Stomach (tissue), 4 donors: ENCODE measurements at regions not wholly inside any gene's neighbourhood (a gene's known extent, or its start where the extent isn't known, plus 50 kb on each side); places are given as distances from the start of the nearest gene placed in this dataset.

Experiments
- POLR2A ChIP-seq, 4 donors: fragments of 450-650 bp; IDR thresholded peaks; one replicate each; pipeline ENCODE4 v1.6.1; 2016; ENCODE audit warnings: antibody characterized with exemption in 4 of 4, control low read depth in 2 of 4, mild to moderate bottlenecking in 1 of 4, moderate library complexity in 1 of 4
- TF ChIP-seq, protein P1 (sequence below), 7 experiments: fragments of 450-650 bp in 4 of 7; fragments of 200-600 bp in 3 of 7; sonication (generic) in 3 of 7; IDR thresholded peaks; one replicate each; pipeline ENCODE4 v1.5.1; 2016 to 2019; ENCODE audit warnings: antibody characterized with exemption in 7 of 7, control low read depth in 2 of 7, mild to moderate bottlenecking in 1 of 7

GRCh38 chr9:27719711-27720110 lies 146.4 kb upstream of the C9orf72 start:
- TF ChIP-seq, protein P1, sequence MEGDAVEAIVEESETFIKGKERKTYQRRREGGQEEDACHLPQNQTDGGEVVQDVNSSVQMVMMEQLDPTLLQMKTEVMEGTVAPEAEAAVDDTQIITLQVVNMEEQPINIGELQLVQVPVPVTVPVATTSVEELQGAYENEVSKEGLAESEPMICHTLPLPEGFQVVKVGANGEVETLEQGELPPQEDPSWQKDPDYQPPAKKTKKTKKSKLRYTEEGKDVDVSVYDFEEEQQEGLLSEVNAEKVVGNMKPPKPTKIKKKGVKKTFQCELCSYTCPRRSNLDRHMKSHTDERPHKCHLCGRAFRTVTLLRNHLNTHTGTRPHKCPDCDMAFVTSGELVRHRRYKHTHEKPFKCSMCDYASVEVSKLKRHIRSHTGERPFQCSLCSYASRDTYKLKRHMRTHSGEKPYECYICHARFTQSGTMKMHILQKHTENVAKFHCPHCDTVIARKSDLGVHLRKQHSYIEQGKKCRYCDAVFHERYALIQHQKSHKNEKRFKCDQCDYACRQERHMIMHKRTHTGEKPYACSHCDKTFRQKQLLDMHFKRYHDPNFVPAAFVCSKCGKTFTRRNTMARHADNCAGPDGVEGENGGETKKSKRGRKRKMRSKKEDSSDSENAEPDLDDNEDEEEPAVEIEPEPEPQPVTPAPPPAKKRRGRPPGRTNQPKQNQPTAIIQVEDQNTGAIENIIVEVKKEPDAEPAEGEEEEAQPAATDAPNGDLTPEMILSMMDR (IDR thresholded peaks at IDR 0.05), result no peak
- no peak for TF ChIP-seq POLR2A (IDR thresholded peaks at IDR 0.05)
